COR-L47 (cell line): ENCODE measurements at regions not wholly inside any gene's neighbourhood (a gene's known extent, or its start where the extent isn't known, plus 50 kb on each side); places are given as distances from the start of the nearest gene placed in this dataset.

Experiments
- DNase-seq: peaks from one replicate; lab custom pipeline; 2025; lab: John Stamatoyannopoulos, UW

DNA sequence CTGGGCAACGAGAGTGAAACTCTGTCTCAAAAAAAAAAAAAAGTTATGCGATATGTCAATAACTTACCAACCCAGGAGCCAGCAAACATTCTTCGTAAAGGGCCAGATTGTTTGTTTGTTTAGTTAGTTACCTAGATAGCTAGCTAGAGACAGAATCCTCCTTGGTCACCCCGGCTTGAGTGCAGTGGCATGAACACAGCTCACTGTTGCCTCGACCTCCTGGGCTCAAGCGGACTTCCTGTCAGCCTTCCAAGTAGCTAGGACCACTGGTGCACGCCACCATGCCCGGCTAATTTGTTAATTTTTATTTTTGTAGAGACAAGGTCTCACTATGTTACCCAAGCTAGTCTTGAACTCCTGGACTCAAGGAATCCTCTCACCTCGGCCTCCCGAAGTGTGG lies 113.0 kb downstream of the LITAF start:
- DNase-seq, result no peak

DNA sequence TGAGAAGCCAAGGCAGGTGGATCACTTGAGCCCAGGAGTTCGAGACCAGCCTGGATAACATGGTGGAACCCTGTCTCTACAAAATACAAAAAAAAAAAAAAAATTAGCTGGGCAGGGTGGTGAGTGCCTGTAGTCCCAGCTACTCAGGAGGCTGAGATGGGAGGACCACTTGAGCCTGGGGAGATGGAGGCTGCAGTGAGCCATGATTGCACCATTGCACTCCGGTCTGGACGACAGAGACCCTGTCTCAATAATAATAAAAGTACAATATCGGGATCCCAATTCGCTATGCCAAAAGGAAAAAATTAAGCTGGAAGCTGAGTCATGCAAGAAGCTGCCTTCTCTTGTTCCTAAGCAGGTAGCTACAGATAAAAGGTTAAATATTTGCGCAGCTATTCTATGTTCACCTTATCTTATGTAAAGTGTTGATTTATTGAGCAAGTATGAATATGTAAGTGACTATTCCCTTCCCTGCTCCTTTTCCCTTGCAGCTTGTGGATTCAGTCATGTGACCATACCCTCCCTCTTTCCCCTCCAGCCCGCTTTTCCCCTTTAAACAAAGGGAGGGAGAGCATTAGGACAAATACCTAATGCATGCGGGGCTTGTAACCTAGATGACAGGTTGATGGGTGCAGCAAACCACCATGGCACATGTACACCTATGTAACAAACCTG lies 112.0 kb downstream of the LITAF start:
- DNase-seq, result no peak

DNA sequence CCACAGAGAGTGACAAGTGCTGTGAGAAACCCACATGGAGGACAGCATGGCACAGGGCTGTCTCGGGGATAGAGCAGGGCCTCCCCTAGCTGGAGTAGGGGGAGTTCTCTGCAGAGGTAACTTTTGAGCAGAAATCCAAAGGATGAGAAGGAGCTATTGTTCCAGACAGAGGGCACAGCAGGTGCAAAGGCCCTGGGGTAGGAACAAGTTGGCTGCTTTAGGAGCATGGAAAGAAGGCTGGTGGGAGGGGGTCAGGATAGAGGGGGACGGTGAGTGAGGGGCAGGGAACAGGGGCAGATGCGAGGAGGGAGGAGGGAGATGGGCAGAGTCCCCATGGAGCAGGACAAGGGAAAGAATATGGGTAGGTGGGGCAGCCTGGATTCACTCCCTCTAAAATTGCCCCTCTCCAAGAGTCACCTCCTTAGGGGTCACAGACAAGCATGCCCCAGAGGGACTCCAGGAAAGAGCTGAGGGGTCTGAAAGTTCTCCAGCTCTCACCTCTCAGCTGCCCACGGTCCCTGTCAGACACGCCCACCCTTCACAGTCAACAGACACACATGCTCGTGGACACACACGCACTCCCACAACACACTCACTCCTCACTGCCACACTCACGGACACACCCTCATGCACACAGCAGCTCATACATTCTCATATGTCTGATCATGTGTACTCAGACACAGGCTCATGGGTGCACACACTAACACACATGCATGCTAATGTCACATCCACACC lies 110.7 kb downstream of the LITAF start:
- DNase-seq, result no peak

DNA sequence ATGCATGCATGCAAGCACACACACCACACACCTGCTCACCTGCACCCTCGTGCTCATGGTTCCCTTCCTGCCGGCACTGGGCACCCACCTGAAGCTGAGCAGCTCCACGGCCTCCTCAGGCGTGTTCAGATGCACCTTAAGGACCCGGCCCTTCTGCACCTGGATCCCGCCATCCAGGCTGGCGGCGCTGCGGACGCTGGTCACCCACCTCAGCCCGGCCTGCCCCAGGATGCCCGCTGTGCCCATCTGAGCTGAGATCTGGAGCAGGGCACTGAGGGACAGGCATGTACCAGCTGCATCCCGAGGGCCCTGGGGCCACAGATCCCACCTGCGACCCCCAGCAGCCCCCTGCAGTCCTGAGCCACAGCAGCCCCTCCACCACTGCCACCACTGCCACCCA lies 110.0 kb downstream of the LITAF start:
- DNase-seq, result no peak

DNA sequence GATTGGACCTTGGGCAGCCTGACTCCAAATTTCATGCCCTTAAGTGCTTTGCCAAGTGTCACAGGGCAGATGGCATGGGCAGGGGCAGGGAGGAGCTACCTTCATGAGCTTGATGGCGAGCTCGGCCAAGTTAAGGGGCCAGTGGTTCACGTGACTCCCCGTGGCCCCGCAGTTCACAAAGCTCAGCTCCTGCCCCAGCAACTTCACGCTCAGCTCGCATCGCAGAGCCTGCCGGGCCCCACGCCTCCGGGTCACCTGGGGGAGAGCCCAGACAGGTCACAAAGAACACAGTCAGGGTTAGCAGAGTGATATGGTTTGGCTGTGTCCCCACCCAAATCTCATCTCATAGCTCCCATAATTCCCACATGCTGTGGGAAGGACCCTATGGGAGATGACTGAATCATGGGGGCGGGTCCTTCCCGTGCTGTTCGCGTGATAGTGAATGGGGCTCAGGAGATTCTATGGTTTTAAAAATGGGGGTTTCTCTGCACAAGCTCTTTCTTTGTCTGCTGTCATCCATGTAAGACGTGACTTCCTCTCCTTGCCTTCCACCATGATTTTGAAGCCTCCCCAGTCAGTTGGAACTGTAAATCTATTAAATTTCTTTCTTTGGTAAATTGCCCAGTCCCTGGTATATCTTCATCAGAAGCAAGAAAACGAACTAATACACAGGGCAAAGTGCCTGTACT lies 108.1 kb downstream of the LITAF start:
- no peak for DNase-seq

DNA sequence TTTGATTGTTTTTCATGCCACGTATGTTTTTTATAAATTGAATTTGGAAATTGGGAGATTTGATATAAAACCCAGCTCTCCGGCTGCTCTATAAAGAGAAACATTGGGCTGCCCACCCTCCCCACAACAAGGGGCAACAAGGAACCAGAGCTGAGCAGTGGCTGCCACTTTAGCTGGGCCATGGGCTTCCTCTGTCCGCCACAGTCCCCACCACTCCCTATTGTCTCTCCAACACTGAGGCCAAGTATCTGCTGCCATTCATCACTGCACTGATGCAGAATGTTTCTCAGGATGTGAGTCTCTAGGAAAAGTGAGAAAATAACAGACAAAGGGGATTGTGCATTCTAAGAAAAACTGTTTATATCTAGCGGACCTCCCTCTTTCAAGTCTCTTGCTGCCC lies 106.8 kb downstream of the LITAF start:
- no peak for DNase-seq

DNA sequence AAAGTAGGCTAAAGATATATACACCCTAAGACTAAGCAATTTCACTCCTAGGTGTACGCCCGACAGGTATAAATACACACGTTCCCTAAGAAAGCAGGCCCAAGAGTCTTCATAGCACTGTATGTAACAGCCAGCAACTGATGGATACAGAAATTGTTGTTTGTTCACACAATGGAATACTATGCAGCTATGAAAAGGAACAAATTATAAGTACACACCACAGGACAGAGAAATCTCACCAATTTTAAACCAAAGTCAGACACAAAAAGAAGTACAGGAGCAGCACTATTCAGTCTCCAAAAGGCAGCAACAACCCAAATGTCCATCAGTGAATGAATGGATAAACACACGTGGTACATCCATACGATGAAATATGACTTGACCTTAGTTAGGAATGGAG lies 106.1 kb downstream of the LITAF start:
- no peak for DNase-seq

DNA sequence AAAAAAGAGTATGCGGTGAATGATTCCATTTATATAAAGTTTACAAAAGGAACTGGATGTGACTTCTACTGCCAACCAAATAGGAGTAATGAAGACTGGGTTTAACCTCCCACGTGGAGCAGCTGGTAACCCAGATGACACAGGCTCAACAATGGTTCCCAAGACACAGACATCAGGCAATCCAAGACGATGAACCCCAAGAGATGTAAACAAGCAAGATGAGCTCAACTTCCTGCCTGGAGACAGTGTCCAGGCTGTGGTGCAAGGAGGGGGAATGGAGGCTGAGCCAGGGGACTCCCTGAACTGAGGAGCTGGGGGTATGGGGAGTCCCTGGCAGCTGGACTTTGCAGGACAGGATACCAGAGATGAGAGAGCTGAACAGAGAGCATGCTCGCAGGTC lies 104.7 kb downstream of the LITAF start:
- DNase-seq, result no peak

DNA sequence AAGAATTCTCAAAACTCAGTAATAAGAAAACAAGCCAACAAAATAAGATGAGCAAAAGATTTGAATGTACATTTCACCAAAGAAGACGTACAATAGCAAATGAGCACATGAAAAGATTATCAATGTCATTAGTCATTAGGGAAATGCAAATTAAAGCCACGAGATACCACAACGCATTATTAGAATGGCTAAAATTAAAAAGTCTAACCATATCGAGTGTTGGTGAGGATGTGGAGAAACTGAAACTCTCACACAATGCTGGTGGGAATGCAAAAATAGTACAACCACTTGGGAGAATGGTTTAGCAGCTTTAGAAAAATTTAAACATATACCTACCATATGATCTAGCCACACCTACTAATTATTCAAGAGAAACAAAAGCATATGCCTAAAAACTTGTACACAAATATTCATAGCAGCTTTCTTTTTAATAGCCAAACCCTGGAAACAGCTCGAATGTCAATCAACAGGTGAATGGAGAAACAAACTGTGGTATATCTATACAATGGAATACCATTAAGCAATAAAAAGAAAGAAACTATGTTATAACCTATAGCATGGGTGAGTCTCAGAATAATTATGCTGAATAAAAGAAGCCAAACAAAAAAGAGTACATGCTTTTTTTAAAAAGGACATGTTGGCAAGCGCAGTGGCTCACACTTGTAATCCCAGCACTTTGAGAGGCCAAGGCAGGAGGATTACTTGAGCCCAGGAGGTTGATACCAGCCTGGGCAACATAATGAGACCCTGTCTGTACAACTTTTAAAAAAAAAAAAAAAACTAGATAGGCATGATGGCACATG lies 103.6 kb downstream of the LITAF start:
- no peak for DNase-seq

DNA sequence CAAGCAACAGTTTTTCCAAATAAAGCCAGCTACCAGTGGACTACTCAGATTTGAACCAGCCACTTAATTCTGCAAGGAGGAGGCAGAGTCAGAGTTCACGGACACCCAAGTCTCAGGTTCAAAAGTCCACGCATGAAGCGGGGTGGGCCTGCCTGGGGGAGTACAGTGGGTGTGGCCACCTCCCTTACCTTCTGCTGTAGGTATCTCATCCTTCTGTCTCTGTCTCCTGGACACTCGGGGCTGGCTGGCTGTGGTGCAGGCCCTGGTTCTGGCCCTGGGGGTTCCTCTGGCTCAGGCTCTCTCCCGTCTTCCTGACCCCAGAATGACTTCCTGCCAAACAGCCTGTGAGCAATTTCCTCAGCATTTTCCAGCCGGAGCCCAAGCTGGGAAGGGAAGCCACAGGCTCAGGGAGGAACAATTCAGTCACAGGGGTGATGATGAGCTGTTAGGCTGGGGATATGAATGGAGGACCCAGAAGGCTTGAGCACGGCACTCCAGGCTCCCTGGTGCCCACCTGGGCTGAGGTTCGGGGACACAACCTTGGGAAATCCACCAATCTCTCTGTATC lies 101.9 kb downstream of the LITAF start:
- DNase-seq, result no peak

DNA sequence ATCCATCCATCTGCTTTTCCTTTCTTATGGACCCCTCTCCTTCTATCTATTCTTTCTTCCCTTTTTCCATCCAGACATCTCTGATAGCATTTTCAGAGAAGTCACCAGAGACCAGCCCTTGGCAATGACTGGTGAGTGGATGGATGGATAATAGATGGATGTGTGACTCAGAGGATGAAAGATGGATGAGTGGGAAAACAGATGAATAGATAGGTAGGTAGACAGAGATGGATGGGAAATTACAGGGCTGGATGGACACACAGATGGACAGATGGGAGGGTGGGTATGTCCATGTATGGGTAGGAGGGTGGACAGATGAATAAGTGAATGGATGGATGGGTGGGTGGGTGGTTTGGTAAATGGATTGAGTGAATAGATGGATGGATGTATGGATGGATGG lies 101.0 kb downstream of the LITAF start:
- no peak for DNase-seq

DNA sequence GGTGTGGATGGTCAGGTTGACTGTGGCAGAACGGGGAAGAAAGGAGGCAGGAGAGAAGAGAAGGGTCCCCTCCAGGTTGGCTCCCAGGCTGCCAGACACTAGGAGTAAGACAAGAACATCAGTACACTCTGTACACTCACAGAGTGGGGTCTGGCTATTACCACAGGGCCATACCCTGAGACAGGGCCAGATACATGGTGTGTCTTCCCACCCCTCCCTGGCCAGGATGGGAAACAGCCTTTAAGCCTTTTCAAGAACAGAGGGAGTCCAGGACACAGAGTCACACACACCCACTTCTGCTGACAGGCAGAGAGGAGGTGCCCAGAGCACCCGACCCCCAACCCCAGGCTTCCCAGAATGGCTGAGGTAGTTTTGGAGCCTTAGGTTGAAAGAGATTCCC lies 99.4 kb downstream of the LITAF start:
- no peak for DNase-seq

DNA sequence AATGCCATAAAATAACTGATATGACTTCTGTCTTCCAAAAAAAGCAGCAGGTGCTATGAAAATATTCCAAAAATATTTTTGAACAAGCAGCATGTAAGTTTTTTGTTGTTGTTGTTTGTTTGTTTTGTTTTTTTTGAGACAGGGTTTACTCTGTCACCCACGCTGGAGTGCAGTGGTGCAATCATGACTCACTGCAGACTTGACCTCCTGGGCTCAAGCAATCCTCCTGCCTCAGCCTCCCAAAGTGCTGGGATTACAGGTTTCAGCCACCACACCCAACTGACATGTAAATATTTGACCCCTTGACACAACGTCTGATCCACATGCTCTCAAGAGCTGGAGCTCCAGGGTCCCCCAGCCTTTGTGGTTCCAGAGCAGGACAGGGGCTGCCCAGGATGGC lies 98.4 kb downstream of the LITAF start:
- no peak for DNase-seq

DNA sequence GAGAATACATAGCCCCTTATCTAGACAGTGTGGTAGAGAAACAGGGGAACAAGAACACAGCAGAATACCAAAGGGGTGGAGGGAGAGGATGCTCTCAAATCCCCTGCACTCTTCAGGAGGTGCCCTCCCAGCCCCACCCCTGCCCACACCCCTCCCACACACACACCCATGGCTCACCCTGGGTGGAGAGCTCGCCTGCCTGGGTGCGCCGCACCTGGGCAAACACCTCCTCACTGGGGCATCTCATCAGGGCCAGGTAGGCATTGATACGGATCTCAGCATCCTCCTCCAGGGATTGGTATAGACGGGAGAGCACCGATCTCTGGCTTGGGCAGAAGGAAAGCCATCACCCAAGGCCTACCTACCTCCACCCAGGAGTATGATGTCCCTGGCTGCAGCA lies 95.2 kb downstream of the LITAF start:
- no peak for DNase-seq

DNA sequence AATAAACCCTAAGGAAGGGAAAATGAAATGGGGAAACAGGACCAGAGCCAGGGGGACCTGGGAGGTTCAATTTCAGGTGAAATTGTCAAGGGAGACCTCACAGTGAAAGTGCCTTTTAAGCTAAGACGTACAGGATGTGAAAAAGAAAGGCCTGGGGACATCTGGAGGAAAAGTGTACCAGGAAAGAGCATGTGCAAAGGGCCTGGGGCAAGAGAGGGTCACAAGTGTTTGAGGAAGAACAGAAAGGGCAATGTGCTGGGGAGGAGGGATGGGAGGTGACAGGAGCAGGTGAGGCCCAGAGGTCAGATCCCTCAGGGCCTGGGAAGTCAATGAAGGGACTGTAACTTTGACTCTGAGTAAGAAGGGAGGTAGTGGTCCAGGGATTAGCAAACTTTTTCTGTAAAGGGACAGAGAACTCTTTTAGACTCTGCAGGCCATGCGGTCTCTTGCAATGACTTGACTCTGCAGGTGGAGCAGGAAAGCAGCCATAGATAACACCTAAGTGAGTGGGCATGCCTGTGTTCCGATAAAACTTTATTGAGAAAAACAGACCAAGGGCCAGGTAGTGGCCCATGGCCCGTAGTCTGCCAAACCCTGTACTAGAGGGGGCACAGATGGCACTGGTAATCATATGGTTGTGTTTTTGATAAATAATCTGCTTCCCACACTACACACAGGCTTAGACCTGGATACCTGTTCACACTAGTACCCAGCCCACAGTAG lies 93.8 kb downstream of the LITAF start:
- no peak for DNase-seq

DNA sequence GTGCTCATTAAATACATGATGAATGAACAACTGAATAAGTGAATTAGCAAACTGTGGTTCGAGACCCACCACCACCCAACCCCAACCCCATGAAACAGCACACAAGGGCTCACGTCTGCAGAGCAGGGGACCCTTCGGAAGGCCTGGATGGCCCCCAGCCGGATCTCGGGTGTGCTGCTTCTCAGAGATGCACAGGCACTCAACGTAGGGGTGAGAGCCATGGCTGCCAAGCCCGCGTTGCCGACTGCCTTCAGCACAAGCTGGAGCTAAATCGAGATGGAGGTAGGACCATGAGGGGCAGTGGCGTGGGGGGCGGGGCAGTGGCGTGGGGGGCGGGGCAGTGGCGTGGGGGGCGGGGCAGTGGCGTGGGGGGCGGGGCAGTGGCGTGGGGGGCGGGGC lies 93.2 kb downstream of the LITAF start:
- no peak for DNase-seq

DNA sequence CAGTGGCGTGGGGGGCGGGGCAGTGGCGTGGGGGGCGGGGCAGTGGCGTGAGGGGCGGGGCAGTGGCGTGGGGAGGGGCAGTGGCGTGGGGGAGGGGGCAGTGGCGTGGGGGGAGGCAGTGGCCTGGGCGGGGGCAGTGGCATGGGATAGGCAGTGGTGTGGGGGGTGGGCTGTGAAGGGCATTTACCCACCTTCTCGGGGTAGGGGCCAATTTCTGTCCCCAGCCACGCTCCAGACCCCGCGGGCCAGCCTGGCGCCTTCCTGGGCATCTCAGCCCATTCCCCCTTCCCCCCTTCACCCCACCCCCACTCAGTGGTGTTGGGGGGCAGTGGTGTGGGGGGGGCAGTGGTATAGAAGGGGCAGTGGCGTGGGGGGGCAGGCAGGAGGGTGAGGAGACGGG lies 92.7 kb downstream of the LITAF start:
- no peak for DNase-seq

DNA sequence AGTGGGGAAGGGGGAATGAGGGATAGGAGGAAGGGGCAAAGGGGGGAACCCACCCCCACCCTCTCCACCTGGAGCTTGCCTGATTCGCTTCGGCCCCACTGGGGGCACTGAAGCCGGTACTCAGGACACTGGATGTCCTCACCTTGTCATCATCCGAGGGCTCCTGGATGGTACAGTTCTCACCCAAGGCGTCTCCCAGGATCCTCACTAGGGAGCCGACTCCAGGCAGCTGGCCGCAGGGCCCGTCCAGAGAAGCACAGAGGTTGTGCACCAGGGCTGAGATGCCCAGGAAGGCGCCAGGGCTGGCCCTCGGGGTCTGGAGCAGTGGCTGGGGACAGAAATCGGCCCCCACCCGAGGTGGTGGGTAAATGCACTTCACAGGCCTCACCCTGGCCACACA lies 92.3 kb downstream of the LITAF start:
- no peak for DNase-seq

DNA sequence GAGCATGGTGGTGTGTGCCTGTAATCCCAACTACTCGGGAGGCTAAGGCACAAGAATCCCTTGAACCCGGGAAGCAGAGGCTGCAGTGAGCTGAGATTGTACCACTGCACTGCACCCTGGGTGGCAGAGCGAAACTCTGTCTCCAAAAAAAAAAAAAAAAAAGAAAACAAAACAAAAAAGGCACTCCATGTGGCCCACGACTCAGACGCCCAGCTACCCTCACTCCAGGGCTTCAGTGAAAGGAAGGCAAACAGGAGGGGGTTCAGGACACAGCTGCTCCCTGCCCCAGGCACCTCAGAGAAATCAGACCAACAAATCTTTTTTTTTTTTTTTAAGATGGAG lies 91.7 kb downstream of the LITAF start:
- DNase-seq, result no peak
